ENCODE measurements at regions not wholly inside any gene's neighbourhood (a gene's known extent, or its start where the extent isn't known, plus 50 kb on each side); places are given as distances from the start of the nearest gene placed in this dataset.

DNA sequence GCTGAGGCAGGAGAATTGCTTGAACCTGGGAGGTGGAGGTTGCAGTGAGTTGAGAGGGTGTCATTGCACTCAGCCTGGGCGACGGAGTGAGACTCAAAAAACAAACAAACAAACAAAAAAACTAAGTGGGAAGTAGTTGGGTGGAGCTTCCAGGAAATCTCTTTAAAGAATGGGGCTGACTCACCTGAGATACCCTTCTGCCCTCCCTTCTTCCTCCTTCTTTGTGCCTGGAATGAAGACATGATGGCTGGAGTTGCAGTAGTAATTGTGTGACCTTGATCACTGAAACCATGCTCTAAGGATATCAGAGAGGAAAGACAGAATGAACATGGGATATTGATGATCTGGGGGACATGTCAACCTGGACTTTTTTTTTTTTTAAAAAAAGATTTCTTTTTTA, 87.6 kb upstream of the MED13L start:
- peaks cover 3 to 12% of the 10 kb centered on the region in 2 experiments; a peak in 3 of 4 replicates for H3K4me1 Mint-ChIP-seq
- H4K5ac ChIP-seq (ENCODE audit: insufficient read length, low read depth, low read length): no peak overlapping the region
- no peak for DNase-seq
- H3K4ac ChIP-seq (ENCODE audit: low read depth, low read length): no peak overlapping the region
- no peak overlapping the region for H3T11ph ChIP-seq (ENCODE audit: low read length)
- H3K23ac ChIP-seq (ENCODE audit: insufficient read length, low read depth, low read length): no peak overlapping the region
- no peaks in the 10 kb centered on the region for H3K9me3 ChIP-seq (ENCODE audit: control insufficient read depth, low read depth, low read length)
- H3K9me3 Mint-ChIP-seq: no peaks in the 10 kb centered on the region
- H3K9ac ChIP-seq (ENCODE audit: extremely low read depth, insufficient read length, low read length): no peak overlapping the region
- H3K4me1 ChIP-seq (ENCODE audit: insufficient read depth, low read length): no peaks in the 10 kb centered on the region
- H4K8ac ChIP-seq (replicated peaks; ENCODE audit: insufficient read length, low read depth, low read length): no peak overlapping the region
- H3K4me2 ChIP-seq (ENCODE audit: insufficient read depth, insufficient read length, low read length): no peak overlapping the region
- no peaks in the 10 kb centered on the region for H3K79me2 ChIP-seq (ENCODE audit: insufficient read depth, low read length)
- no peak overlapping the region for H4K91ac ChIP-seq (ENCODE audit: insufficient read length, low read depth, low read length)
- no peak overlapping the region for H3K18ac ChIP-seq (ENCODE audit: insufficient read length, low read depth, low read length)
- H3K4me3 Mint-ChIP-seq: no peak overlapping the region
- no peak overlapping the region for H2BK15ac ChIP-seq (ENCODE audit: low read depth, low read length)
- no peak overlapping the region for H3K56ac ChIP-seq (ENCODE audit: insufficient read length, low read depth, low read length)
- no peak overlapping the region for H2BK12ac ChIP-seq (ENCODE audit: insufficient read length, low read depth, low read length)
- H2AFZ ChIP-seq (ENCODE audit: low read length): no peak overlapping the region
- no peak overlapping the region for H3K27ac Mint-ChIP-seq
- no peaks in the 10 kb centered on the region for H3K23me2 ChIP-seq (ENCODE audit: insufficient read length, low read depth, low read length, poor library complexity, severe bottlenecking)
- no peaks in the 10 kb centered on the region for H3K36me3 Mint-ChIP-seq (ENCODE audit: insufficient read depth in 1 of 3, low read depth in 3 of 3)
- no peaks in the 10 kb centered on the region for H3K79me1 ChIP-seq (ENCODE audit: insufficient read depth, low read depth, low read length, poor library complexity, severe bottlenecking)
- no peak overlapping the region for H2BK5ac ChIP-seq (ENCODE audit: insufficient read length, low read length)
- H2AK5ac ChIP-seq (ENCODE audit: insufficient read length, low read length): no peak overlapping the region
- H3K27me3 Mint-ChIP-seq (ENCODE audit: low read depth): no peaks in the 10 kb centered on the region; the same call in 1 of the 2 replicates
- WGBS (ENCODE audit: extremely low coverage, insufficient read length, low lambda C conversion rate): no CpG with 5 or more reads among the region's 2 CpGs
- TF ChIP-seq, protein P1, sequence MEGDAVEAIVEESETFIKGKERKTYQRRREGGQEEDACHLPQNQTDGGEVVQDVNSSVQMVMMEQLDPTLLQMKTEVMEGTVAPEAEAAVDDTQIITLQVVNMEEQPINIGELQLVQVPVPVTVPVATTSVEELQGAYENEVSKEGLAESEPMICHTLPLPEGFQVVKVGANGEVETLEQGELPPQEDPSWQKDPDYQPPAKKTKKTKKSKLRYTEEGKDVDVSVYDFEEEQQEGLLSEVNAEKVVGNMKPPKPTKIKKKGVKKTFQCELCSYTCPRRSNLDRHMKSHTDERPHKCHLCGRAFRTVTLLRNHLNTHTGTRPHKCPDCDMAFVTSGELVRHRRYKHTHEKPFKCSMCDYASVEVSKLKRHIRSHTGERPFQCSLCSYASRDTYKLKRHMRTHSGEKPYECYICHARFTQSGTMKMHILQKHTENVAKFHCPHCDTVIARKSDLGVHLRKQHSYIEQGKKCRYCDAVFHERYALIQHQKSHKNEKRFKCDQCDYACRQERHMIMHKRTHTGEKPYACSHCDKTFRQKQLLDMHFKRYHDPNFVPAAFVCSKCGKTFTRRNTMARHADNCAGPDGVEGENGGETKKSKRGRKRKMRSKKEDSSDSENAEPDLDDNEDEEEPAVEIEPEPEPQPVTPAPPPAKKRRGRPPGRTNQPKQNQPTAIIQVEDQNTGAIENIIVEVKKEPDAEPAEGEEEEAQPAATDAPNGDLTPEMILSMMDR (conservative IDR thresholded peaks at IDR 0.05): no peak
- H2BK120ac ChIP-seq (ENCODE audit: low read depth, low read length, poor library complexity, severe bottlenecking): no peak overlapping the region
- no peaks in the 10 kb centered on the region for H3K27me3 ChIP-seq (ENCODE audit: insufficient read depth, low read length)
- no peak overlapping the region for H2BK20ac ChIP-seq (ENCODE audit: low read depth, low read length, poor library complexity, severe bottlenecking)
- H4K20me1 ChIP-seq (ENCODE audit: control insufficient read depth, insufficient read depth, insufficient read length): no peaks in the 10 kb centered on the region
- no peak overlapping the region for H3K14ac ChIP-seq (ENCODE audit: insufficient read depth, low read length)
- H3K27ac ChIP-seq (ENCODE audit: insufficient read length, low read depth, low read length): no peak overlapping the region
